ENCODE measurements at regions not wholly inside any gene's neighbourhood (a gene's known extent, or its start where the extent isn't known, plus 50 kb on each side); places are given as distances from the start of the nearest gene placed in this dataset.

DNA sequence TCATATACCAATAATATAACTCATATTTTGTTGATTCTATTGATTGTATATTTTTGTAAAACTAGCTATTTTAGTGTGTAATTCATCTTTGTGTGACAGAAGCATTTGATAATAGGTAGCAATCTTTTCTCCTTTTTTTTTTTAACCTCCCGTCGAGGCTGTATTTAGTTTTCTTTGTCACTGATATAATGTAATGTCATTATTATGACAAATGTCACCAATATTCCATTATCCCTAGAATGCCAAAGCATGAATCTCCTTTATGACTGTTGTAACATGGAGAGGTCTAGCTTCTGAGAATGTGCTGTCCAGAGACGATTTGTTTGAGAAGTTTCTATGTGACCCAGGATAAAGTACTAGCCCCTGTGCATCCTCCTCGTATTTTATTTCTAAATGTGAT, 639.0 kb upstream of the ATXN7L3B start:
- no peak for DNase-seq (ENCODE audit: unreplicated experiment)
- H3K27ac Mint-ChIP-seq (ENCODE audit: low read depth, unreplicated experiment) = no peak overlapping the region
- H3K36me3 Mint-ChIP-seq (ENCODE audit: insufficient read depth, unreplicated experiment) = no peaks in the 10 kb centered on the region
- intact Hi-C loops (cut with micrococcal nuclease) = no loop called here
- H3K27me3 Mint-ChIP-seq (ENCODE audit: insufficient read depth, unreplicated experiment) = no peaks in the 10 kb centered on the region
- no peak overlapping the region for H3K4me3 Mint-ChIP-seq (ENCODE audit: unreplicated experiment)
- H3K4me1 Mint-ChIP-seq (ENCODE audit: insufficient read depth, unreplicated experiment) = no peaks in the 10 kb centered on the region
- TF ChIP-seq, protein P1, sequence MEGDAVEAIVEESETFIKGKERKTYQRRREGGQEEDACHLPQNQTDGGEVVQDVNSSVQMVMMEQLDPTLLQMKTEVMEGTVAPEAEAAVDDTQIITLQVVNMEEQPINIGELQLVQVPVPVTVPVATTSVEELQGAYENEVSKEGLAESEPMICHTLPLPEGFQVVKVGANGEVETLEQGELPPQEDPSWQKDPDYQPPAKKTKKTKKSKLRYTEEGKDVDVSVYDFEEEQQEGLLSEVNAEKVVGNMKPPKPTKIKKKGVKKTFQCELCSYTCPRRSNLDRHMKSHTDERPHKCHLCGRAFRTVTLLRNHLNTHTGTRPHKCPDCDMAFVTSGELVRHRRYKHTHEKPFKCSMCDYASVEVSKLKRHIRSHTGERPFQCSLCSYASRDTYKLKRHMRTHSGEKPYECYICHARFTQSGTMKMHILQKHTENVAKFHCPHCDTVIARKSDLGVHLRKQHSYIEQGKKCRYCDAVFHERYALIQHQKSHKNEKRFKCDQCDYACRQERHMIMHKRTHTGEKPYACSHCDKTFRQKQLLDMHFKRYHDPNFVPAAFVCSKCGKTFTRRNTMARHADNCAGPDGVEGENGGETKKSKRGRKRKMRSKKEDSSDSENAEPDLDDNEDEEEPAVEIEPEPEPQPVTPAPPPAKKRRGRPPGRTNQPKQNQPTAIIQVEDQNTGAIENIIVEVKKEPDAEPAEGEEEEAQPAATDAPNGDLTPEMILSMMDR (IDR thresholded peaks at IDR 0.05; ENCODE audit: unreplicated experiment) = no peak
- CTCF ChIA-PET = interaction anchor here (1.0 kb wide), 1 partner anchor 1552 kb away, joined by 3 read pairs; no protein-coding TSS in a partner anchor
- no peaks in the 10 kb centered on the region for H3K9me3 Mint-ChIP-seq (ENCODE audit: unreplicated experiment)
- POLR2A ChIA-PET = interaction anchor here (0.6 kb wide), 1 partner anchor 20 kb away, joined by 3 read pairs; no protein-coding TSS in a partner anchor
- BruUV-seq (replicated peaks) = no TSS peak

- intact Hi-C loops (cut with micrococcal nuclease) = no loop called here
- H3K27me3 Mint-ChIP-seq (ENCODE audit: insufficient read depth, unreplicated experiment) = no peaks in the 10 kb centered on the region
- H3K4me1 Mint-ChIP-seq (ENCODE audit: insufficient read depth, unreplicated experiment) = no peaks in the 10 kb centered on the region
- no peak overlapping the region for H3K4me3 Mint-ChIP-seq (ENCODE audit: unreplicated experiment)
- BruUV-seq (replicated peaks) = no TSS peak
- TF ChIP-seq, protein P1 (IDR thresholded peaks at IDR 0.05; ENCODE audit: unreplicated experiment) = no peak
- POLR2A ChIA-PET = no interaction called here
- H3K36me3 Mint-ChIP-seq (ENCODE audit: insufficient read depth, unreplicated experiment) = no peaks in the 10 kb centered on the region
- CTCF ChIA-PET = no interaction called here
- H3K27ac Mint-ChIP-seq (ENCODE audit: low read depth, unreplicated experiment) = no peak overlapping the region
- no peaks in the 10 kb centered on the region for H3K9me3 Mint-ChIP-seq (ENCODE audit: unreplicated experiment)
- no peak for DNase-seq (ENCODE audit: unreplicated experiment)
These were observed 635.4 kb upstream of the ATXN7L3B start for GRCh38 chr12:73902260-73902659.

DNA sequence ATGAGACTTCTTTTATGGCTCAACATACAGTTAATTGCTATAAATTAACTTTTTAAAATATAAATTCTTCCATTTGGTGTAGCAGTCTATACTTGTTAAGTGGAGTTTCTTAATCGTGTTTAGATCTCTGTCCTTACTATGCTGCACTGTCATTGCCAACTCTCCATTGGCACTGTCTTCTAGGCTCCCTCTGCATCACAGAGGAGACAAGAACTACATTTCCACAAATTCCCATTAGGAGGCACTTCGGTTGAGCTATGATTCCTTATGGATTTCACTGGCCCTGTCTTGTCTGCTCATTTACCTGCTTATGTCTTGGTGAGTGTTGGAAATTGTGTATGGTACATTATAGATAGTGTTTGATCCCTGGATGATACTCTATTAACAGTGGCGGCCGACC, 630.9 kb upstream of the ATXN7L3B start:
- DNase-seq (ENCODE audit: unreplicated experiment) = no peak
- POLR2A ChIA-PET = interaction anchor here (0.5 kb wide), 1 partner anchor 1582 kb away, joined by 4 read pairs; no protein-coding TSS in a partner anchor
- CTCF ChIA-PET = interaction anchor here (0.6 kb wide), 1 partner anchor 31 kb away, joined by 3 read pairs; no protein-coding TSS in a partner anchor
- Mint-ChIP-seq H3K9me3 (ENCODE audit: unreplicated experiment) (no peaks in the 10 kb centered on the region), H3K4me3 (ENCODE audit: unreplicated experiment) (no peak overlapping the region), H3K36me3 (ENCODE audit: insufficient read depth, unreplicated experiment) (no peaks in the 10 kb centered on the region), H3K27me3 (ENCODE audit: insufficient read depth, unreplicated experiment) (no peaks in the 10 kb centered on the region), H3K27ac (ENCODE audit: low read depth, unreplicated experiment) (no peak overlapping the region), H3K4me1 (ENCODE audit: insufficient read depth, unreplicated experiment) (no peaks in the 10 kb centered on the region)
- intact Hi-C loops (cut with micrococcal nuclease) = no loop called here
- no TSS peak for BruUV-seq (replicated peaks)
- TF ChIP-seq, protein P1 (IDR thresholded peaks at IDR 0.05; ENCODE audit: unreplicated experiment) = no peak

DNA sequence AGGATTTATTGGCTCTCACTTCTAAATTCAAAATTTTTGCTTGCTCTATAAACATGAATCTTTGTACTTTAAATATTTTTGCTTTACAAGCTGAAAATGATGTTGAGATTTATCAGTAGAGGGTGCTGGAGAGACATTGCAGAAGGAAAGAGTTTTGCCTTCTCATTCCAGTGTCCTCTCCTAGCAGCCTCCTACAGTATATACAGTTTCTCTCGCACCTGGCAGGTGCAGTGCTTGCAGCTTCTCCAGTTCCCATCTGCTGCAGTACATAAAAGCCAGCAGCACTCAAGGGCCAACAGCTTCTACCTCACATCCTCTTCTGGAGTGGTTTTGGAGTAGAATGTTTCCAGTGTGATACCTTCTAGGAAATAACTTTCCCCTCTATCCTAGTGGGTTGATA, 601.8 kb upstream of the ATXN7L3B start:
- ChIA-PET POLR2A (no interaction called here), CTCF (interaction anchor here (0.6 to 2.2 kb wide), 20 partner anchors 9 to 1593 kb away, joined by 3 to 16 read pairs (median 4); partner anchors contain the start of gene ATXN7L3B)
- H3K4me1 Mint-ChIP-seq (ENCODE audit: insufficient read depth, unreplicated experiment) = no peaks in the 10 kb centered on the region
- TF ChIP-seq, protein P1 (IDR thresholded peaks at IDR 0.05; ENCODE audit: unreplicated experiment) = peak; percentile 41
- no peaks in the 10 kb centered on the region for H3K36me3 Mint-ChIP-seq (ENCODE audit: insufficient read depth, unreplicated experiment)
- no peak overlapping the region for H3K27ac Mint-ChIP-seq (ENCODE audit: low read depth, unreplicated experiment)
- intact Hi-C loops (cut with micrococcal nuclease) = loop anchor here (1.0 to 5.0 kb wide), 6 partner anchors 176 to 1590 kb away; no protein-coding TSS in a partner anchor
- H3K9me3 Mint-ChIP-seq (ENCODE audit: unreplicated experiment) = no peaks in the 10 kb centered on the region
- BruUV-seq (replicated peaks) = no TSS peak
- no peak overlapping the region for H3K4me3 Mint-ChIP-seq (ENCODE audit: unreplicated experiment)
- peak; percentile 32 for DNase-seq (ENCODE audit: unreplicated experiment)
- H3K27me3 Mint-ChIP-seq (ENCODE audit: insufficient read depth, unreplicated experiment) = no peaks in the 10 kb centered on the region
